GM21786 (cell line): ENCODE measurements at regions not wholly inside any gene's neighbourhood (a gene's known extent, or its start where the extent isn't known, plus 50 kb on each side); places are given as distances from the start of the nearest gene placed in this dataset.
"Not testable (repeated sequence)": the region's sequence is repeated elsewhere in the genome, so short reads cannot be mapped to it uniquely, and the experiment has no call there.

Experiments
- ATAC-seq: cut with Tn5 transposase; IDR thresholded peaks from one replicate; pipeline ENCODE4 v1.9.1; 2021; ENCODE audit not compliant: unreplicated experiment

- no peak for ATAC-seq
Observed at GRCh38 chr4:25981749-25982148, 67.7 kb downstream of the SMIM20 start.

- ATAC-seq = no peak
Observed at GRCh38 chr4:25982962-25983361, 68.9 kb downstream of the SMIM20 start.

- no peak for ATAC-seq
Observed at GRCh38 chr4:25984266-25984665, 70.2 kb downstream of the SMIM20 start.

- ATAC-seq = no peak
Observed at GRCh38 chr4:25984796-25985195, 70.8 kb downstream of the SMIM20 start.

GRCh38 chr4:25986807-25987206 lies 72.8 kb downstream of the SMIM20 start:
- no peak for ATAC-seq

- ATAC-seq = no peak
Observed at GRCh38 chr4:25991340-25991739, 77.3 kb downstream of the SMIM20 start.

GRCh38 chr4:25993395-25994185 lies 79.6 kb downstream of the SMIM20 start:
- ATAC-seq = no peak

- ATAC-seq = not testable (repeated sequence)
Observed at GRCh38 chr4:25994577-25994976, 80.6 kb downstream of the SMIM20 start.

- no peak for ATAC-seq
Observed at GRCh38 chr4:26000274-26000950, 86.4 kb downstream of the SMIM20 start.

- ATAC-seq = no peak
Observed at GRCh38 chr4:26001413-26001812, 87.4 kb downstream of the SMIM20 start.

GRCh38 chr4:26001816-26002215 lies 87.8 kb downstream of the SMIM20 start:
- ATAC-seq = no peak

- no peak for ATAC-seq
Observed at GRCh38 chr4:26003056-26003455, 89.0 kb downstream of the SMIM20 start.

- no peak for ATAC-seq
Observed at GRCh38 chr4:26004290-26004689, 90.3 kb downstream of the SMIM20 start.

GRCh38 chr4:26005764-26006163 lies 91.7 kb downstream of the SMIM20 start:
- ATAC-seq = no peak

- ATAC-seq = no peak
Observed at GRCh38 chr4:26008737-26009136, 94.7 kb downstream of the SMIM20 start.

- ATAC-seq = no peak
Observed at GRCh38 chr4:26009502-26009901, 95.5 kb downstream of the SMIM20 start.

- ATAC-seq = no peak
Observed at GRCh38 chr4:26010304-26010703, 96.3 kb downstream of the SMIM20 start.

- no peak for ATAC-seq
Observed at GRCh38 chr4:26013629-26014028, 99.6 kb downstream of the SMIM20 start.

GRCh38 chr4:26015133-26015651 lies 101.2 kb downstream of the SMIM20 start:
- no peak for ATAC-seq

- ATAC-seq = no peak
Observed at GRCh38 chr4:26015906-26016305, 101.9 kb downstream of the SMIM20 start.

GRCh38 chr4:26017531-26017930 lies 103.5 kb downstream of the SMIM20 start:
- no peak for ATAC-seq
